Ascending aorta (tissue), 2 donors: ENCODE measurements at regions not wholly inside any gene's neighbourhood (a gene's known extent, or its start where the extent isn't known, plus 50 kb on each side); places are given as distances from the start of the nearest gene placed in this dataset.

Experiments
- DNase-seq, 2 donors: peaks; one replicate each; pipeline ENCODE4 v3.0.0-alpha.2; 2019; ENCODE audit warnings: low spot score in 2 of 2
- H3K27ac ChIP-seq, 2 donors: fragments of 200-600 bp; sonication (generic); one replicate each; pipeline ENCODE4 v1.5.1; 2016 to 2017; ENCODE audit warnings: mild to moderate bottlenecking in 1 of 2
- H3K27me3 ChIP-seq: fragments of 200-600 bp; sonication (generic); one replicate; pipeline ENCODE4 v1.5.1; 2017
- H3K36me3 ChIP-seq, 2 donors: fragments of 200-600 bp; sonication (generic); one replicate each; pipeline ENCODE4 v1.5.1; 2016
- H3K4me1 ChIP-seq, 2 donors: fragments of 200-600 bp; sonication (generic); one replicate each; pipeline ENCODE4 v1.5.1; 2016 to 2017; ENCODE audit warnings: mild to moderate bottlenecking in 1 of 2
- H3K4me3 ChIP-seq, 2 donors: fragments of 200-600 bp; sonication (generic); one replicate each; pipeline ENCODE4 v1.5.1; 2016 to 2017; ENCODE audit warnings: mild to moderate bottlenecking in 1 of 2
- H3K9me3 ChIP-seq, 2 donors: fragments of 200-600 bp; sonication (generic); one replicate each; pipeline ENCODE4 v1.5.1; 2016
- intact Hi-C: fragments of 100-400 bp; cut with DNase I; formaldehyde crosslinking; loops from one replicate; pipeline ENCODE4 v1.15.1; 2023
- TF ChIP-seq, protein P1 (sequence below), 3 experiments: fragments of 200-600 bp in 2 of 3; fragments of 450-650 bp in 1 of 3; sonication (generic) in 2 of 3; IDR thresholded peaks; one replicate each; pipeline ENCODE4 v1.5.1; 2016 to 2019; ENCODE audit warnings: antibody characterized with exemption in 3 of 3, mild to moderate bottlenecking in 1 of 3, moderate library complexity in 1 of 3

GRCh38 chr7:15889507-15889906 is 203.0 kb upstream of the MEOX2 start:
- H3K4me3 ChIP-seq: no peak overlapping the region
- intact Hi-C loops: no loop called here
- no peaks in the 10 kb centered on the region for H3K27me3 ChIP-seq
- DNase-seq: no peak
- no peaks in the 10 kb centered on the region for H3K9me3 ChIP-seq
- peaks cover 0 to 3% of the 10 kb centered on the region in 2 donors for H3K4me1 ChIP-seq
- TF ChIP-seq, protein P1, sequence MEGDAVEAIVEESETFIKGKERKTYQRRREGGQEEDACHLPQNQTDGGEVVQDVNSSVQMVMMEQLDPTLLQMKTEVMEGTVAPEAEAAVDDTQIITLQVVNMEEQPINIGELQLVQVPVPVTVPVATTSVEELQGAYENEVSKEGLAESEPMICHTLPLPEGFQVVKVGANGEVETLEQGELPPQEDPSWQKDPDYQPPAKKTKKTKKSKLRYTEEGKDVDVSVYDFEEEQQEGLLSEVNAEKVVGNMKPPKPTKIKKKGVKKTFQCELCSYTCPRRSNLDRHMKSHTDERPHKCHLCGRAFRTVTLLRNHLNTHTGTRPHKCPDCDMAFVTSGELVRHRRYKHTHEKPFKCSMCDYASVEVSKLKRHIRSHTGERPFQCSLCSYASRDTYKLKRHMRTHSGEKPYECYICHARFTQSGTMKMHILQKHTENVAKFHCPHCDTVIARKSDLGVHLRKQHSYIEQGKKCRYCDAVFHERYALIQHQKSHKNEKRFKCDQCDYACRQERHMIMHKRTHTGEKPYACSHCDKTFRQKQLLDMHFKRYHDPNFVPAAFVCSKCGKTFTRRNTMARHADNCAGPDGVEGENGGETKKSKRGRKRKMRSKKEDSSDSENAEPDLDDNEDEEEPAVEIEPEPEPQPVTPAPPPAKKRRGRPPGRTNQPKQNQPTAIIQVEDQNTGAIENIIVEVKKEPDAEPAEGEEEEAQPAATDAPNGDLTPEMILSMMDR (IDR thresholded peaks at IDR 0.05): peak in 1 of 3 experiments; percentile 14
- H3K27ac ChIP-seq: no peak overlapping the region
- H3K36me3 ChIP-seq: no peaks in the 10 kb centered on the region

GRCh38 chr7:15888090-15888489 is 201.6 kb upstream of the MEOX2 start:
- Histone ChIP-seq H3K4me3 (no peak overlapping the region), H3K9me3 (no peaks in the 10 kb centered on the region), H3K36me3 (no peaks in the 10 kb centered on the region), H3K27ac (no peak overlapping the region), H3K27me3 (no peaks in the 10 kb centered on the region), H3K4me1 (peaks cover 0 to 3% of the 10 kb centered on the region in 2 donors)
- DNase-seq: no peak
- TF ChIP-seq, protein P1 (IDR thresholded peaks at IDR 0.05): no peak
- intact Hi-C loops: no loop called here

DNA sequence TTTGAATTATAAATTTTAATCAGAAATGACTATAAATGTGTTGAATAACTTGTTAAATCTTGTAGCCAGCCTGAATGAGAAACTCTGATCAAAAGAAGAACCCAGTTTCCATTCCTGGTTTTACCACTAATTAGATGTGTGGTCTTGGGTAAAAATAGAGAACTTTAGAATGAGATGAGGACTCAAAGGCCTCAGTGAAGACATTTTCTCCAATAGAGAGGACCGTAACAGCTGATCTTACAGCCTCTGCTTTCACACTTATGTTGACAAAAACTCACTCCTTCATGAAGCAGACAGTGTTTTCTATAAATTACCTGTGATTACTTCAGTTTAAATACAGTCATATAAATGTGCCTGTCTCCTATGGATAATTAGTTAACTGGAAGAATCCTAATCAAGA is 200.1 kb upstream of the MEOX2 start:
- Histone ChIP-seq H3K9me3 (no peaks in the 10 kb centered on the region), H3K4me3 (no peak overlapping the region), H3K36me3 (no peaks in the 10 kb centered on the region), H3K27ac (no peak overlapping the region), H3K4me1 (peaks cover 0 to 3% of the 10 kb centered on the region in 2 donors), H3K27me3 (no peaks in the 10 kb centered on the region)
- TF ChIP-seq, protein P1 (IDR thresholded peaks at IDR 0.05): no peak
- intact Hi-C loops: no loop called here
- no peak for DNase-seq

DNA sequence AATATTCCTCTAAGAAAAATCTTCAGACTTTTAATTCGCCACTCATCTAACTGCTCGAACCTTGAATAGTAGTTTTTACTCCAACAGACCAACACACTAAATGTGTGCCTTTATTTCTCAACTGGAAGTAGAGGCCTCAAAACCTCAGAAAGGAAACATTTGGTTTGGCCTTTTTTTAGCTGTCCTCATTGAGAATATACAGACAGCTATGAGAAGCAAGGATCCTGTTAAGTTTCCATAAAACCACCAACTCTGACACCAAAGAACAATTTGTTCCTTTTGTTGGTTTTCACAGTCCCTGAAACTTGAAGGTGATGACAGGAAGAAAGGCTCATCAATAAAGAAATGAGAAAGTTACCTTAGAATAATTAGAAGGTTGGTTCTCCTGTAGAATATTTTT is 199.2 kb upstream of the MEOX2 start:
- Histone ChIP-seq H3K4me1 (no peaks in the 10 kb centered on the region), H3K9me3 (no peaks in the 10 kb centered on the region), H3K27me3 (no peaks in the 10 kb centered on the region), H3K4me3 (no peak overlapping the region), H3K36me3 (no peaks in the 10 kb centered on the region), H3K27ac (no peak overlapping the region)
- intact Hi-C loops: no loop called here
- TF ChIP-seq, protein P1 (IDR thresholded peaks at IDR 0.05): no peak
- no peak for DNase-seq

GRCh38 chr7:15874774-15875173 is 188.3 kb upstream of the MEOX2 start:
- H3K27ac ChIP-seq: peak overlapping the region in 1 of 2 donors; percentile 16
- no peaks in the 10 kb centered on the region for H3K9me3 ChIP-seq
- no peak for DNase-seq
- H3K4me3 ChIP-seq: no peak overlapping the region
- no peaks in the 10 kb centered on the region for H3K27me3 ChIP-seq
- no peaks in the 10 kb centered on the region for H3K4me1 ChIP-seq
- no peaks in the 10 kb centered on the region for H3K36me3 ChIP-seq
- intact Hi-C loops: no loop called here
- TF ChIP-seq, protein P1 (IDR thresholded peaks at IDR 0.05): no peak

DNA sequence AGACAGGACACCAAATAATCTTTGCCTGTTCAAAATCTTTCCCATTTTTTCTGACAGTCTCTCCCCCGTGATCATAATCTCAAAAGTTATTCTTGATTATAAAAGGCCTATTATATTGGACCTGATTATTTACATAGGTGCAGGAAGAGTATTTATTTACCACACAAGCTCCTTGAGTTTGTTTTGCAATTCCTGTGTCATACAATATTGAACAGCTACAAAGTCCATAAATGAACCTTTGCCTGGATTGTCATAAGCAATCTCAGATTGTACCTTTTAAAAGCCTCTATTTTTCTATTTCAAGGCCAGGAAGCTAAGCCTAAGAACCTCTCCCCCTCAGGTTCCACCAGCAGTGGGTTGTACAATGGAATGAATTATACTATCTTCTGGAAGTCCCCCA is 183.9 kb upstream of the MEOX2 start:
- Histone ChIP-seq H3K36me3 (no peaks in the 10 kb centered on the region), H3K4me3 (no peak overlapping the region), H3K9me3 (no peaks in the 10 kb centered on the region), H3K27ac (no peak overlapping the region), H3K27me3 (no peaks in the 10 kb centered on the region), H3K4me1 (no peaks in the 10 kb centered on the region)
- DNase-seq: no peak
- TF ChIP-seq, protein P1 (IDR thresholded peaks at IDR 0.05): no peak
- intact Hi-C loops: no loop called here
